Neural crest cell (in vitro differentiated cells): ENCODE measurements at regions not wholly inside any gene's neighbourhood (a gene's known extent, or its start where the extent isn't known, plus 50 kb on each side); places are given as distances from the start of the nearest gene placed in this dataset.

Experiments
- DNase-seq: peaks from one replicate; pipeline ENCODE4 v3.0.0; 2021; ENCODE audit warnings: low read depth, mixed read lengths, low spot score
- H3K27ac Mint-ChIP-seq: one replicate; pipeline ENCODE4 v1.8.0; 2021; ENCODE audit warnings: mild to moderate bottlenecking, mixed read lengths; ENCODE audit not compliant: unreplicated experiment
- H3K27me3 Mint-ChIP-seq: 2 replicates; pipeline ENCODE4 v1.8.0; 2021; ENCODE audit warnings: low read depth, mild to moderate bottlenecking, mixed read lengths
- H3K36me3 Mint-ChIP-seq: 2 replicates; pipeline ENCODE4 v1.8.0; 2021; ENCODE audit warnings: low read depth, mild to moderate bottlenecking, mixed read lengths
- H3K4me1 Mint-ChIP-seq: 2 replicates; pipeline ENCODE4 v1.8.0; 2021; ENCODE audit warnings: mixed read lengths
- H3K4me3 Mint-ChIP-seq: one replicate; pipeline ENCODE4 v1.8.0; 2021; ENCODE audit warnings: mild to moderate bottlenecking, mixed read lengths
- H3K9me3 Mint-ChIP-seq: 2 replicates; pipeline ENCODE4 v1.8.0; 2021; ENCODE audit warnings: mixed read lengths
- CTCF ChIP-seq: fragments of 200-600 bp; sonication (generic); conservative IDR thresholded peaks from 2 replicates; pipeline ENCODE4 v1.5.0; 2021; ENCODE audit warnings: antibody characterized with exemption, mild to moderate bottlenecking

- peak; percentile 5 for DNase-seq
- peaks cover 5% of the 10 kb centered on the region for H3K36me3 Mint-ChIP-seq
- TF ChIP-seq CTCF, result no peak
- peak overlapping the region; percentile 35 for H3K27ac Mint-ChIP-seq
- no peaks in the 10 kb centered on the region for H3K27me3 Mint-ChIP-seq
- H3K9me3 Mint-ChIP-seq, result peaks cover 5% of the 10 kb centered on the region
- no peak overlapping the region for H3K4me3 Mint-ChIP-seq
- H3K4me1 Mint-ChIP-seq, result peaks cover 26% of the 10 kb centered on the region
These were observed 1775.1 kb upstream of the PIK3C3 start for GRCh38 chr18:40179729-40180461.

GRCh38 chr18:40168026-40168425 is 1787.0 kb upstream of the PIK3C3 start:
- no peak for TF ChIP-seq CTCF
- no peaks in the 10 kb centered on the region for H3K27me3 Mint-ChIP-seq
- no peaks in the 10 kb centered on the region for H3K36me3 Mint-ChIP-seq
- H3K4me3 Mint-ChIP-seq, result no peak overlapping the region
- H3K4me1 Mint-ChIP-seq, result peaks cover 21% of the 10 kb centered on the region
- no peak overlapping the region for H3K27ac Mint-ChIP-seq
- no peak for DNase-seq
- H3K9me3 Mint-ChIP-seq, result no peaks in the 10 kb centered on the region

- TF ChIP-seq CTCF, result no peak
- Mint-ChIP-seq H3K36me3 (no peaks in the 10 kb centered on the region), H3K27ac (no peak overlapping the region), H3K4me1 (peaks cover 10% of the 10 kb centered on the region), H3K4me3 (no peak overlapping the region), H3K9me3 (no peaks in the 10 kb centered on the region), H3K27me3 (no peaks in the 10 kb centered on the region)
- no peak for DNase-seq
These were observed 1791.8 kb upstream of the PIK3C3 start for GRCh38 chr18:40163254-40163653.

GRCh38 chr18:40160361-40160760 is 1794.7 kb upstream of the PIK3C3 start:
- TF ChIP-seq CTCF, result no peak
- Mint-ChIP-seq H3K4me1 (peaks cover 6% of the 10 kb centered on the region), H3K36me3 (no peaks in the 10 kb centered on the region), H3K27me3 (no peaks in the 10 kb centered on the region), H3K4me3 (no peak overlapping the region), H3K9me3 (peaks cover 4% of the 10 kb centered on the region), H3K27ac (no peak overlapping the region)
- DNase-seq, result no peak

GRCh38 chr18:40159141-40160017 is 1795.7 kb upstream of the PIK3C3 start:
- no peak overlapping the region for H3K27ac Mint-ChIP-seq
- H3K9me3 Mint-ChIP-seq, result peaks cover 4% of the 10 kb centered on the region
- no peaks in the 10 kb centered on the region for H3K27me3 Mint-ChIP-seq
- no peak overlapping the region for H3K4me3 Mint-ChIP-seq
- H3K36me3 Mint-ChIP-seq, result no peaks in the 10 kb centered on the region
- no peak for DNase-seq
- H3K4me1 Mint-ChIP-seq, result peaks cover 6% of the 10 kb centered on the region
- TF ChIP-seq CTCF, result peak; percentile 84
